GM18867 (cell line): ENCODE measurements at regions not wholly inside any gene's neighbourhood (a gene's known extent, or its start where the extent isn't known, plus 50 kb on each side); places are given as distances from the start of the nearest gene placed in this dataset.
"Not testable (repeated sequence)": the region's sequence is repeated elsewhere in the genome, so short reads cannot be mapped to it uniquely, and the experiment has no call there.

Experiments used
- ATAC-seq: cut with Tn5 transposase; IDR thresholded peaks from one replicate; pipeline ENCODE4 v1.9.1; 2021; ENCODE audit warnings: mild to moderate bottlenecking, moderate library complexity; ENCODE audit not compliant: unreplicated experiment

DNA sequence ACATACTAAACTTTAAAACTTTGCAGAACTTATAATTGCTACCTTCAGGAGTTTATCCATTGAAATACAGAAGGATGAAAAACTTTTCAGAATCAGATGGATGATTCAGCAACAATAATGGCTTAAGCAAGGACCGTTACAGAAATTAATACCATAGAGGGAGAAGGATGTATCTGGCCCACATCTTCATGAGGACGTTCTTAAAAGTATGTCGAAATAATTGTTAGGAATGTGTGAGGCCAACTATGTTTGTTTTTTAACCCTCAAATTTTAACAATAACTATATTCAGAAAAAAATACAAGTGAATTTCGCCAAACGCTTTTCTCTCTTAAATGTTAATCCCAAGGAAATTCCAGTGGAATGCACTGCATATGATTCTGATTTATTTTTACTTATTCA lies 105.2 kb upstream of the EPHA3 start:
- ATAC-seq = no peak

DNA sequence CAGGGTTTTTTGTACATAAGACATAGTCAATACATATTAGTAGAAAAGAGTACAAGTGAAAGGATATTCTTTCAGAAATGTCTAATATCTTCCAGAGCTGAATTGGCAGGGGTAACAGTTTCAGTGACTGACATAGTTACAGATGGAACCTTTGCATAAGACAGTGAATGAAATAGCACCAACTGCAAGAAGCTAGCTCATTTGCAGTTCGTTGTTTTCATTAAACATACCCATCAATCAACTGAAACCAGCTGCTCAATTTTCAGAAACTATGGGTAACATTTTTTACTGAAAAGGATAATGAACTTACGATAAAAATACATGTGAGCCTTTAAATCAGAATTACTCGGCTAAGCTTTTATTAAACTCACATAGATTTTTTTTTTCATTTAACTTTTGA lies 93.9 kb upstream of the EPHA3 start:
- ATAC-seq = no peak

DNA sequence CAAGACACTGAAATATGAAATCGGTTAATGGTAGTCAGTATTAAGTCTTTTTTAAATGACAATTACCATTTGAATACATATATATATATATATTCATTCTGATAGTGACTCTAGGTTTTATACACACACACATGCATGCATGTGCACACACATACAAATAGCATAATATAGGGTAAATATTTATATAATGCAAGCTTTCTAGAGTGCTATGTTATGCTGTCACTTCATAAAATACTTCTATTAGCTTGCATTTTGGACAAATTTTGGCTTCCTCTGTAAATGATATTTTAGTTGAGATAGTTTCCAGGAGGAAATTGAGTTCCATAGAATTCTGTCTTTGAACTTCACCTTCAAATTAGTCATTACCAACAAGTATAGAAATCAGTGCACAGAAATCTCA lies 89.9 kb upstream of the EPHA3 start:
- no peak for ATAC-seq

DNA sequence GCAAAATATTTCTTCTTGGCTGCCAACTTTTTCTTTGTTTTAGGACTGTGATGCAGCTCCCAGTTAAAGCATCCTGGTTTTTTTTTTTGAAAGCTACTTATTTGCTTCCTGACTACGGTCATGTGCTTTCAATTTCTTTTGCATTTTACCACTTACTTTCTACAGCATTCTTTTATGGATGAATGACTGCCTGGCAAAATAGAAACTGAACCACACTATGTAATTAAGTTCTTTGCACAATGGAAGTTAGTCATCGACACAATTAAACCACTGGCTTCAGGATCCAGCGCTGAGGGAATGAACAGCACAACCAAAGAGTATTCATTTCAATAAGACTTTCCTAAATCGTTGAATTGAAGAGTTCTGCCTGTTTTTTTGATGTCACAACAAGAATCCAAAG lies 82.2 kb upstream of the EPHA3 start:
- ATAC-seq = no peak

DNA sequence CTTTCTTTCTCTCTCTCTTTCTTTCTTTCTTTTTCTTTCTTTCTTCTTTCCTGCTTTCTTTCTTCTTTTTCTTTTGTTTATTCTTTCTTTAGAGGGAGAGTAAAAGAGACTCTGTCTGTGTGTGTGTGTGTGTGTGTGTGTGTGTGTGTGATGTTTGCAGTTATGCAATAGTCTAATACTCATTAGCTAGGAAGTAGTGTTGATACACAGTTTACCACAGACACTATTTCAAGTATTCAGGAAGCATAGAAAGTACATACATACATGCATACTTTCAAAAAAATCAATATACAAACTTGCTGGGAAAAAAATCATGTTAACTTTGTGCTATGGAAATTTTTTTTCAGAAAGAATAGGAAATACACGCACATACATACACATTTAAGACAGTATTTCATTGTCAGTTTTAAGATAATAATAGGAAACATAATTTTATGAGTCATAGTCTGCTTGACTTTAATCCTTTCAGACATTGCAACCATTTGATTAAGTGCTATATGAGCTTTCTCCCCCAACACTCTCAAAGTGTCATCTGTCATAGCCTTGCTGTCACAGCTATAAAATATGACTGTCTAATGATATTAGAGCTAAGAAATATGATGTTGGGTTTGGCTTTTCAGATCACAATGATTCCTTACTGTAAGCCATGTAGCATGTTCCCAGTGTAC lies 74.9 kb upstream of the EPHA3 start:
- ATAC-seq = no peak

DNA sequence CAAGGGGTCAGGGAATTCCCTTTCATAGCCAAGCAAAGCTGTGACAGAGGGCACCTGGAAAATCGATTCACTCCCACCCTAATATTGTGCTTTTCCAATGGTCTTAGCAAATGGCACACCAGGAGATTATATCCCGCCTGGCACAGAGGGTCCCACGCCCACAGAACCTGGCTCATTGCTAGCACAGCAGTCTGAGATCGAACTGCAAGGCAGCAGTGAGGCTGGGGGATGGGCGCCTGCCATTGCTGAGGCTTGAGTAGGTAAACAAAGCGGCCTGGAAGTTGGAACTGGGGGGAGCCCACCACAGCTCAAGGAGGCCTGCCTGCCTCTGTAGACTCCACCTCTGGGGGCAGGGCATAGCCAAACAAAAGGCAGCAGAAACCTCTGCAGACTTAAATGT lies 72.7 kb upstream of the EPHA3 start:
- ATAC-seq = not testable (repeated sequence)

DNA sequence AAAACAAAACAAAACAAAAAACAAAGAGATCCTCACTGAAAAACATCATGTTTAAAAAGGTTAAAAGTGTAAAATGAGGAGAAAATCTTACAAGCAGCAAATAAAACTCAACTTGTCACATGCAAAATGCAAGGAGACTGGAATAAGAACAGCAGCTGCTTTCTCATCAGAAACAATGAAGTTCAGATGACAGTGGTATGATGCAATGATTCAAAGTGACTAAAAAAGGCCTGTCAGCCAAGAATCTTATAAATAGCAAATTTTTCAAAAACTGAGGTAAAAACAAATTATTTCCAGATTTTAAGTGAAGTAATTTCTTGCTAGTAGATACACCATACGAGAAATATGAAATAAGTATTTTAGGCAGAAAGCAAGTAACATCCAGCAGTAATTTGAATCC lies 68.6 kb upstream of the EPHA3 start:
- ATAC-seq = no peak

DNA sequence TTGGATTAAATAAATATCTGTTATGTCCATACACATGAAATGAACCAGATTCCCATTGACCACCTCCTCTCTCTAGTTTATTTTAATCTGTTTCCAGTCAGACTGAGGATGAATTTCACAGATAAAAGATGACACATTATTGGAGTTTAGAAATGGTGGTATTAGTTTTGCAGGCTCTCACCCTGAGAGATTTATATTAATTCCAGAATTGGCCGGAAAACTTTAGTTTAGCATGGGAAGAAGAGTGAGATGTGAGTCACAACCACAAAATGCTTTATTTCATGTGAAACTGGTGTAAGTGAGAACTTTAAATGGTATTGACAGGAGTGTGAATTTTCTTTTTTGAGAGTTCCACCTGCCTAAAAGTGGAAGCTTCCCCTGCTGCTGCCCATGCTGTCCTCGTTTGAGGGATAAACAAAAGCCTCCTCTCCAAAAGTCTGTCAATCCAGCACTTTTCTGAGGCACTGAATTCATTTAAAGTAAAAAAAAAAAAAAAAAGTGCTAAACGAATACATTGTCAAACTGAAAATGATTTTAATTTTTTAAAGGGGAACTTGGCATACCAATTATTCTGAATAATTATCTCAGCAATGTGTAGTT lies 65.1 kb upstream of the EPHA3 start:
- ATAC-seq = no peak

DNA sequence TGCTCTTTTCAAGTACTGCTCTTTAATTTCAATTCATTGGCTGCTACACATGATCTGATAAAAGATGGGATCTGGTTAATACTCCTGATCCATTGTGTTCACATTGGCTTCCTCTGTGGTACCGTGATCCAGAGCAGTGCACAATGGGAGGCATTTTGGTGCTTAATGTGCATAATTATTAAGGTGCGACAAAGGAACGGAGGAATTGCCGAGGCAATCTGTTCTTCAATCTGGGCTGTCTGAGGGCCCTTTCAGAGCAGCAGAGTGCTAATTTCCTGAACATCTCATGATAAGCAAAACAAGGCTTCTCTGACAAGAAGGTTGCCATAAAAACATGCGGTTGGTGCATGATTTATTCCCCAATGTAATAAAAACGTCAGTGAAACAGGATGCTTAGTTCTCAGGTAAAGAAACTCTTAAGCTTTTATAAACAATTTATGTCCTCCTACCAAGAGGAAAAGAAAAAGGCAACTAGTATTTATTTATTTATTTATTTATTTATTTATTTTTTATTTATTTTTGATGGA lies 64.0 kb upstream of the EPHA3 start:
- ATAC-seq = no peak

DNA sequence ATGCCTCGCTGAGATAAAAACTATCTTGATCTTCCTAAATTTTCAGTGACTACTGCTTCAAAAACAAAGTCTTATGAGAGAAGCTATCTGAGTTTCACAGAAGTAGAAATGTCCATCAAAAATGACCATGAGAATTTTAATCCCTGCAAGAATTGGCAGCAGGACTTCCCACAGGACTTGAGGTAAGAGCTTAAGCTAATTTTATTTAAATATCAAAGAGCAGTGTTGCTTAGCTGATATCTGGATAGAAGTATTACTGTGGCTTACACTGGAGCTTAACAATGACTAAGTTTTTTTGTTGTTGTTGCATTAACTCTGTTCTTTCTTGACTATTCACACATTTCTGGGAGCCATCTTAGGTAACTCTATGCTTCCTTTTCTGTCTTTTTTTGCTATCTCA lies 60.8 kb upstream of the EPHA3 start:
- no peak for ATAC-seq

DNA sequence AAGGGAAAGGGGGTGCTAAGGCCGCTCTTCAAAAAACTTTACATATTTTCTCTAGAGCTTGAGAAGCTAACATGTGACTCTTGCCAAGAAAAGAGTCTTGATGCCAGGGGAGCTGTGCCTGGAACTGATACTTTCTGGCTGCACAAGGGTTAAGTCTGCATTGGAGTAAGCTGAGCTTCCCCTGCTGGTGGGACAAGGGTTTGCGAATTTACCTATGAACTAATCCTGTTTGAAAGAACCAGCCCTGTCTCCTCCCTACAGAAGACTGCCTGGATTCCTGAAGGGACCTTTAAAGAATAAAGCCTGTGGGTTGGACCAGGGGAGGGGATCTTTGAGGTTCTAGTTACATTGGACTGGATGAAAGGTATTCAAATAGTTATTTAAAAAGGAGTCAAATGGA lies 58.3 kb upstream of the EPHA3 start:
- ATAC-seq = no peak

DNA sequence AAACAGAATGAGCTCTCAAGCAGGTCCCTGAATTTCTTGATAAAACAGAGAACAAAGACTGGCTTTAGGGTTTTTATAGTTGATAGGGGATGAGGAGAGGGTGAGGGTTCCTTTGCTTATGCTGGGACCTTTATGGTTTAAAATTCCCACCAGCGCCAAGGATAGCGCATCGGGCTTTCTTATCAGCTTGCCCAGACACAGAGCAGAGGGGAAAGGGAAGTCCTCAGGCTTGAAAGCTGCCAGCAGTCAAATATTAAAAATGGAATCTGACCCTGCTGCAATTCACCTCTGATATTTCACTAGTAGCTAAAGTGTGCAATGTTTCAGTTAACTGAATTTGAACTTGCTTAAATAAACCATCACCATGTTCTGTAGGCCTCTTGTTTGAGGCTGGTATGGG lies 55.0 kb upstream of the EPHA3 start:
- no peak for ATAC-seq

DNA sequence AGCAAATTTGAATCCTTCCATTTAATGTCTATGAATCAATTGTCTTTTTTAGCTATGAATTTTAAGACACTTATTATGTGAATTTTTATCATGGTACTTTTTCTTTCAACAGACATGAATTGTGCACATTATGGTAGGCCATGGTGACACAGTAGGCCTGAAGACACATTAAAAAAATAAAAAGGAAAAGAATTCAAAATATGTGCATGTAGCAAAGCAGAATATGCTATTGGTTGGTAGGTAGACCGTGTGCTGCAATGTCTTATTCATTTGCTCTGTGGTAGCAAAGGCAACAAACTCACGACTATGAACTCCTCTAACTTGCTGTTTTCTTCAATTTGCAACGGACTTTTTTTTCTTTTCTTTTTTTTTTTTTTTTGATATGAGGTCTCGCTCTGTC lies 50.0 kb upstream of the EPHA3 start:
- no peak for ATAC-seq
